ENCODE measurements at regions not wholly inside any gene's neighbourhood (a gene's known extent, or its start where the extent isn't known, plus 50 kb on each side); places are given as distances from the start of the nearest gene placed in this dataset.

GRCh38 chr18:67612281-67612680 lies 95.8 kb upstream of the DSEL start:
- TF ChIP-seq CTCF (IDR thresholded peaks at IDR 0.05) = no peak
- TF ChIP-seq POLR2A (IDR thresholded peaks at IDR 0.05) = no peak
- TF ChIP-seq POLR2AphosphoS5 (IDR thresholded peaks at IDR 0.05) = no peak
